Neural cell (in vitro differentiated cells): ENCODE measurements at regions not wholly inside any gene's neighbourhood (a gene's known extent, or its start where the extent isn't known, plus 50 kb on each side); places are given as distances from the start of the nearest gene placed in this dataset.

ENCODE experiments used
- H2AFZ ChIP-seq: fragments of 200-600, 300-800 bp; sonication (generic), shearing (Covaris generic); 2 replicates; pipeline ENCODE4 v1.6.0; 2014; ENCODE audit warnings: low read depth, mild to moderate bottlenecking, antibody characterized with exemption, low read length, moderate library complexity
- H3F3A ChIP-seq: fragments of 200-600 bp; shearing (Covaris generic); 2 replicates; pipeline ENCODE4 v1.6.1; 2016; ENCODE audit warnings: mild to moderate bottlenecking, moderate library complexity, mixed read lengths, antibody characterized with exemption, low read length; ENCODE audit not compliant: insufficient read depth, poor library complexity, severe bottlenecking
- H3K27ac ChIP-seq: fragments of 200-600, 300-800 bp; sonication (generic), shearing (Covaris generic); 2 replicates; pipeline ENCODE4 v1.5.1; 2014; ENCODE audit warnings: mild to moderate bottlenecking, low read length, moderate library complexity
- H3K27me3 ChIP-seq: fragments of 300-800, 200-600 bp; sonication (generic), shearing (Covaris generic); 2 replicates; pipeline ENCODE4 v1.6.0; 2014; ENCODE audit warnings: mild to moderate bottlenecking, low read depth, low read length, moderate library complexity; ENCODE audit not compliant: insufficient read depth
- H3K36me3 ChIP-seq: fragments of 300-800, 200-600 bp; sonication (generic), shearing (Covaris generic); 2 replicates; pipeline ENCODE4 v1.5.1; 2014; ENCODE audit warnings: mild to moderate bottlenecking, antibody characterized with exemption, low read length, moderate library complexity; ENCODE audit not compliant: insufficient read depth
- H3K4me2 ChIP-seq: fragments of 300-800, 200-600 bp; sonication (generic), shearing (Covaris generic); 2 replicates; pipeline ENCODE4 v1.6.0; 2014; ENCODE audit warnings: mild to moderate bottlenecking, low read length
- H3K4me3 ChIP-seq: fragments of 300-800, 200-600 bp; sonication (generic), shearing (Covaris generic); 2 replicates; pipeline ENCODE4 v1.5.1; 2014; ENCODE audit warnings: mild to moderate bottlenecking, low read length, moderate library complexity
- H3K79me2 ChIP-seq: fragments of 200-600 bp; shearing (Covaris generic); replicated peaks from 2 replicates; pipeline ENCODE4 v1.6.0; 2014; ENCODE audit warnings: mild to moderate bottlenecking, low read length, moderate library complexity; ENCODE audit not compliant: insufficient read depth
- H3K9ac ChIP-seq: fragments of 300-800, 200-600 bp; sonication (generic), shearing (Covaris generic); 2 replicates; pipeline ENCODE4 v1.6.1; 2016; ENCODE audit warnings: mild to moderate bottlenecking, low read length, mixed read lengths
- H3K9me2 ChIP-seq: fragments of 200-600 bp; shearing (Covaris generic); 2 replicates; pipeline ENCODE4 v1.6.1; 2016; ENCODE audit warnings: mild to moderate bottlenecking, low read length, mixed read lengths; ENCODE audit not compliant: insufficient read depth
- H3K9me3 ChIP-seq: fragments of 200-600, 300-800 bp; sonication (generic), shearing (Covaris generic); 2 replicates; pipeline ENCODE4 v1.6.1; 2016; ENCODE audit warnings: mild to moderate bottlenecking, mixed run types, low read length, moderate library complexity, mixed read lengths
- H4K20me1 ChIP-seq: fragments of 200-600 bp; shearing (Covaris generic); 2 replicates; pipeline ENCODE4 v1.6.1; 2016; ENCODE audit warnings: mild to moderate bottlenecking, mixed run types; ENCODE audit not compliant: insufficient read depth
- CTCF ChIP-seq: fragments of 450-650 bp; IDR thresholded peaks from 2 replicates; pipeline ENCODE4 v1.5.1; 2014; ENCODE audit warnings: antibody characterized with exemption, mild to moderate bottlenecking, moderate library complexity; ENCODE audit not compliant: poor library complexity, severe bottlenecking
- EP300 ChIP-seq: fragments of 450-650 bp; conservative IDR thresholded peaks from 2 replicates; pipeline ENCODE4 v1.6.1; 2014; ENCODE audit warnings: antibody characterized with exemption, mild to moderate bottlenecking, moderate library complexity; ENCODE audit not compliant: poor library complexity, severe bottlenecking
- EZH2 ChIP-seq: fragments of 200-600, 300-800 bp; shearing (Covaris generic), sonication (generic); IDR thresholded peaks from 2 replicates; pipeline ENCODE4 v1.6.1; 2014; ENCODE audit warnings: antibody characterized with exemption, low read length, borderline replicate concordance, mild to moderate bottlenecking; ENCODE audit not compliant: insufficient read depth, poor library complexity, severe bottlenecking
- MXI1 ChIP-seq: fragments of 450-650 bp; conservative IDR thresholded peaks from 2 replicates; pipeline ENCODE4 v1.6.1; 2014; ENCODE audit warnings: antibody characterized with exemption, mild to moderate bottlenecking; ENCODE audit not compliant: poor library complexity, severe bottlenecking
- POLR2AphosphoS5 ChIP-seq: IDR thresholded peaks from 2 replicates; pipeline ENCODE4 v1.6.1; 2012
- RAD21 ChIP-seq: fragments of 450-650 bp; conservative IDR thresholded peaks from 2 replicates; pipeline ENCODE4 v1.6.1; 2014; ENCODE audit warnings: antibody characterized with exemption, mild to moderate bottlenecking, moderate library complexity
- REST ChIP-seq: IDR thresholded peaks from 2 replicates; pipeline ENCODE4 v1.6.1; 2012; ENCODE audit warnings: borderline replicate concordance
- SMC3 ChIP-seq: fragments of 450-650 bp; conservative IDR thresholded peaks from 2 replicates; pipeline ENCODE4 v1.6.1; 2014; ENCODE audit warnings: antibody characterized with exemption, mild to moderate bottlenecking, moderate library complexity; ENCODE audit not compliant: poor library complexity
- TAF1 ChIP-seq: IDR thresholded peaks from 2 replicates; pipeline ENCODE4 v1.6.1; 2012; ENCODE audit warnings: low read depth

DNA sequence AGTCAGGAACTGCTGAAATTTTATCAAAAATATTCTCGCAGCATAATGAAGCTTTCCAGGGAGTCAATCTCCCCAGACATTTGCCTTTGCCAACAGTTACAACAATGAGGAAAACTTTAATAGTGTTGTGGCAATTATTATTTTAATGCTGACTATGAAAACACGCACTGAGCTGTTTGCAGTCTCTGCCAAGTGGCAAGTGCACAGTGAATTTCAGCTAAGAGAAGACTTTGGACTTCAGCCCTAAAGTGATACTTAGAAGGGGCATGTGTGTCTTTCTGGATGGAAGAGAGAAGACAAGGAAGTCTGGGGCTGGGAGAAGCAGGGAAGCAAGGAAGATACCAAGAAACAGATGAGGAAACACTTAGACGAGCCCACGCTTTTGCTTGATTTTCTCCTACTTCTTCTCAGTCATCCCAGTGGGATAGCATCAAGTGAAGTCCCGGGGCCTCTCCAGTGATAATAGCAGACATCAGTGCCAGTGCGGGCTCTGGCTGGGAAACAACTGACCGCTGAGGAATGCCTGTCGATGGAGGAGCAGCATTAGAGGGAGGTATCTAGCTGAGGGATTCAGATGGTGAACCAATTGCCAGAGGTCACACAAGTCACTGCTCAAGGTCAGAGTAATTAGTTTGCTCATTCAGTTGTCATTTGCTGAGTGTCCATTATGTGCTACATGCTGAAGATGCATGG, 196.3 kb downstream of the TTLL7 start:
- Histone ChIP-seq H3K9ac (no peak overlapping the region), H3K79me2 (no peaks in the 10 kb centered on the region), H4K20me1 (no peaks in the 10 kb centered on the region), H3K36me3 (no peaks in the 10 kb centered on the region), H2AFZ (no peak overlapping the region), H3K9me3 (no peaks in the 10 kb centered on the region), H3K4me3 (no peak overlapping the region), H3K27me3 (no peaks in the 10 kb centered on the region), H3K9me2 (no peaks in the 10 kb centered on the region), H3K4me2 (no peak overlapping the region), H3F3A (no peaks in the 10 kb centered on the region), H3K27ac (no peak overlapping the region)
- TF ChIP-seq MXI1 (no peak), TAF1 (no peak), SMC3 (no peak), REST (no peak), POLR2AphosphoS5 (no peak), CTCF (no peak), RAD21 (no peak), EZH2 (no peak), EP300 (no peak)

DNA sequence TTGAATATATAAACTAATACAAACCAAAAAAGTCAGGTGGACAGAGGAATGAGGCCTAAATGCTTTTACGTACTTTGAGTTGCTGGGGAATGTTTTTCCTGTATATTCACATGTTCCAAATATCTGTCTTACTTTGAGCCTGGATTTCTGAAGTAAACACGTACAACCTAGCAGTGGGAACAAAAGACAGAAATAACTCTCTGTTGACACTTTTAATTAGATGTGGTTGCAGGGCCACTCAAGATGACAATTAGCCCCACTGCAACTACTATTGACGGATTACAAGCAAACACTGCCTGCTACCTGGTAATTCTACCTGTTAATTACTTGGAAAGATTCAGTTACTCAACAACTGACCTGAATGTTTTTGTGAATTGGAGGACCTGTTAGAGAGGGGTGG, 196.9 kb downstream of the TTLL7 start:
- Histone ChIP-seq H3F3A (no peaks in the 10 kb centered on the region), H3K36me3 (no peaks in the 10 kb centered on the region), H3K9me2 (no peaks in the 10 kb centered on the region), H4K20me1 (no peaks in the 10 kb centered on the region), H3K4me3 (no peak overlapping the region), H3K9ac (no peak overlapping the region), H3K79me2 (no peaks in the 10 kb centered on the region), H3K27ac (no peak overlapping the region), H3K9me3 (no peaks in the 10 kb centered on the region), H3K4me2 (no peak overlapping the region), H2AFZ (no peak overlapping the region), H3K27me3 (no peaks in the 10 kb centered on the region)
- TF ChIP-seq POLR2AphosphoS5 (no peak), TAF1 (no peak), EZH2 (no peak)
